GM12873 (cell line): ENCODE measurements at regions not wholly inside any gene's neighbourhood (a gene's known extent, or its start where the extent isn't known, plus 50 kb on each side); places are given as distances from the start of the nearest gene placed in this dataset.

ENCODE experiments used
- CTCF ChIP-seq: IDR thresholded peaks from 2 replicates; pipeline ENCODE4 v1.5.1; 2012; ENCODE audit warnings: low read depth, mild to moderate bottlenecking, moderate library complexity, low read length, control low read depth; ENCODE audit not compliant: insufficient read depth; ENCODE audit errors: missing control alignments

- no peak for TF ChIP-seq CTCF
Observed at GRCh38 chrX:4373791-4374190, 660.3 kb upstream of the PRKX start.

DNA sequence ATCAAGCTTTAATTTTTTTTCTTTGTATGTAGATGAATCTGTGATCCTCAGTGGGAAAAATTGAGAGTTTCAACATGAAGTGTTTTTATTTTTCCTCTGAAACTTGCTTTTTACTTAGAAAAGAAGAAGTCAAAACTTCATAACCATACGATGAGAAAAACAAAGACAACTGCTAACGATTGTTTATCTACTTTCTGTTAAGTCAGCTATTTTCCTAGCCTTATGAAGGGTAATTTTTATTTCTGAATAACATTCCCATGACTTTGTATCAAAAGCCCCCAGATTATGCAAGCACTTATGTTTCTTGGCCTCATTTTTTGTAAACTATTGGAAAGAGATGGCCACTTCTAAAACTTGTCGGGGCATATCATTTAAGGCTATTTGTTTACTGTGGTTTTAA, 645.1 kb upstream of the PRKX start:
- TF ChIP-seq CTCF = no peak

DNA sequence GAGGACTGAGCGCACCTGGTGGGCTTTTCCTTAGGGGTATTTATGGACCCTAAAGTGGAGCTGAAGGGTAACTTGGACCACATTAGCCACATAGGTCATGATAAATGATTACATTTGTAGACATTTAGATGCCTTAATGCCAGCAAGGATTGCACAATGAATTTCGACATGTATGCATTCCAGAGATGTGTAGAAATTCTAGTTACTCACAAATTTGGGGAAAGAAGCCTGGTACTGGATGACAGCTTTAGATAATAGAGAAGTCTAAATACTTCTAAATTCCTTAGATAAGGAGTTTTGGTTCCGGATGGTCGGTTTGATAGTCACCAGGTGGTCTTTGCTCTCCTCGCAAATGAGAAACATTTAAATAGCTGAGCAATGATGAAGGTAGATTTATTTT, 609.5 kb upstream of the PRKX start:
- no peak for TF ChIP-seq CTCF

- no peak for TF ChIP-seq CTCF
Observed at GRCh38 chrX:4320436-4320947, 607.0 kb upstream of the PRKX start.

DNA sequence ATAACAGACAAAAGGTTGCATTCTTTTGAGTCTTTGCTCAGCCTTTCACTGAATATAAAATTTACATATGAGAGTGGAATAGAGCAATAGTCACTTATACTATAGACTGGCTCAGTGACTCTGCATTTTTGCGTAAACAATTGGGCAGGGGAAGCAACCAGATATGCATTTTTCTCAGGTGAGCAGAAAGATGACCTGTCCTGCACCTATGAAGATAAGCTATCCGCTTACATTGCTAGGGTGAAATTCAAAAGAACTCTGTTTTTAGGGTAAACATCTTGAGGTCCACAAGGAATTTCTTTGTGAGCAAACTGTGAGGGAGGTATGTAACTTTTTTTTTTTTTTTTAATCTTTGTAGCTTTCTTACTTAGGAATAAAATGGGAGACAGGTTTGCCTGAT, 602.4 kb upstream of the PRKX start:
- no peak for TF ChIP-seq CTCF

- TF ChIP-seq CTCF = no peak
Observed at GRCh38 chrX:4314586-4314985, 601.1 kb upstream of the PRKX start.

- peak; percentile 34 for TF ChIP-seq CTCF
Observed at GRCh38 chrX:4277122-4277521, 563.7 kb upstream of the PRKX start.
